SK-N-SH treated with all-trans-retinoic acid at 6 μM for 48 hours (cell line): ENCODE measurements at regions not wholly inside any gene's neighbourhood (a gene's known extent, or its start where the extent isn't known, plus 50 kb on each side); places are given as distances from the start of the nearest gene placed in this dataset.

Experiments
- ATAC-seq: fragments of 200-7000 bp; cut with Tn5 transposase; 3 replicates; pipeline ENCODE4 v1.9.1; 2020; ENCODE audit warnings: mild to moderate bottlenecking, moderate library complexity
- ARNTL ChIP-seq: fragments of 450-650 bp; formaldehyde crosslinking; IDR thresholded peaks from 2 replicates; pipeline ENCODE4 v1.5.0; 2020; ENCODE audit warnings: low read depth, mild to moderate bottlenecking, moderate library complexity, borderline replicate concordance
- CSDC2 ChIP-seq: fragments of 250-450 bp; sonication (Bioruptor Pico); IDR thresholded peaks from 2 replicates; pipeline ENCODE4 v1.5.0; 2020; ENCODE audit warnings: mild to moderate bottlenecking, moderate library complexity
- CSRNP3 ChIP-seq: fragments of 250-450 bp; sonication (Bioruptor Pico); IDR thresholded peaks from 2 replicates; pipeline ENCODE4 v1.5.1; 2021; ENCODE audit warnings: mild to moderate bottlenecking, moderate library complexity
- GLIS3 ChIP-seq: fragments of 250-450 bp; sonication (Bioruptor Pico); IDR thresholded peaks from 2 replicates; pipeline ENCODE4 v1.5.0; 2020; ENCODE audit warnings: mild to moderate bottlenecking, moderate library complexity
- ISL1 ChIP-seq: fragments of 250-450 bp; sonication (Bioruptor Pico); IDR thresholded peaks from 2 replicates; pipeline ENCODE4 v2.1.2; 2022; ENCODE audit warnings: mild to moderate bottlenecking, moderate library complexity
- OSR1 ChIP-seq: fragments of 250-450 bp; sonication (Bioruptor Pico); IDR thresholded peaks from 2 replicates; pipeline ENCODE4 v1.8.0; 2022; ENCODE audit warnings: moderate library complexity, mild to moderate bottlenecking, inconsistent platforms
- PPARA ChIP-seq: fragments of 250-450 bp; sonication (Bioruptor Pico); IDR thresholded peaks from 2 replicates; pipeline ENCODE4 v1.5.0; 2020; ENCODE audit warnings: mild to moderate bottlenecking, borderline replicate concordance
- RARB ChIP-seq: fragments of 250-450 bp; sonication (Bioruptor Pico); IDR thresholded peaks from 2 replicates; pipeline ENCODE4 v1.8.0; 2021; ENCODE audit warnings: mild to moderate bottlenecking, moderate library complexity
- SNAI2 ChIP-seq: fragments of 250-450 bp; sonication (Bioruptor Pico); IDR thresholded peaks from 2 replicates; pipeline ENCODE4 v1.5.0; 2020; ENCODE audit warnings: mild to moderate bottlenecking, moderate library complexity
- TCF4 ChIP-seq: fragments of 250-450 bp; sonication (Bioruptor Pico); IDR thresholded peaks from 2 replicates; pipeline ENCODE4 v1.8.0; 2021; ENCODE audit warnings: mild to moderate bottlenecking, moderate library complexity, borderline replicate concordance
- TOX ChIP-seq: fragments of 250-450 bp; sonication (Bioruptor Pico); IDR thresholded peaks from 2 replicates; pipeline ENCODE4 v1.8.0; 2021; ENCODE audit warnings: mild to moderate bottlenecking, moderate library complexity, borderline replicate concordance
- TSHZ2 ChIP-seq: fragments of 250-450 bp; sonication (Bioruptor Pico); IDR thresholded peaks from 2 replicates; pipeline ENCODE4 v1.5.0; 2020; ENCODE audit warnings: mild to moderate bottlenecking, moderate library complexity
- ZC3H10 ChIP-seq: fragments of 250-450 bp; sonication (Bioruptor Pico); IDR thresholded peaks from 2 replicates; pipeline ENCODE4 v1.5.1; 2021; ENCODE audit warnings: mild to moderate bottlenecking, moderate library complexity
- ZFP3 ChIP-seq: fragments of 250-450 bp; sonication (Bioruptor Pico); IDR thresholded peaks from 2 replicates; pipeline ENCODE4 v1.5.0; 2020; ENCODE audit warnings: mild to moderate bottlenecking, moderate library complexity
- ZNF565 ChIP-seq: fragments of 450-650 bp; formaldehyde crosslinking; conservative IDR thresholded peaks from 2 replicates; pipeline ENCODE4 v1.5.0; 2020; ENCODE audit warnings: low read depth, mild to moderate bottlenecking, moderate library complexity
- ZNF70 ChIP-seq: fragments of 450-650 bp; formaldehyde crosslinking; IDR thresholded peaks from 2 replicates; pipeline ENCODE4 v1.5.0; 2020; ENCODE audit warnings: mild to moderate bottlenecking, moderate library complexity
- ZNF8 ChIP-seq: fragments of 450-650 bp; formaldehyde crosslinking; IDR thresholded peaks from 2 replicates; pipeline ENCODE4 v1.5.0; 2020; ENCODE audit warnings: mild to moderate bottlenecking, moderate library complexity
- TF ChIP-seq, protein P1 (sequence below): fragments of 250-450 bp; sonication (Bioruptor Pico); IDR thresholded peaks from 2 replicates; pipeline ENCODE4 v1.5.1; 2020; ENCODE audit warnings: low read depth, mild to moderate bottlenecking, moderate library complexity
- TF ChIP-seq, protein P2 (sequence below): fragments of 250-450 bp; sonication (Bioruptor Pico); IDR thresholded peaks from 2 replicates; pipeline ENCODE4 v1.8.0; 2020; ENCODE audit warnings: mild to moderate bottlenecking, moderate library complexity, borderline replicate concordance
- TF ChIP-seq, protein P3 (sequence below): fragments of 250-450 bp; sonication (Bioruptor Pico); IDR thresholded peaks from 2 replicates; pipeline ENCODE4 v1.8.0; 2021; ENCODE audit warnings: low read depth, mild to moderate bottlenecking, moderate library complexity, borderline replicate concordance

- no peak for ATAC-seq
- no peak for TF ChIP-seq CSRNP3 (CRISPR knock-in tag)
- TF ChIP-seq, protein P1, sequence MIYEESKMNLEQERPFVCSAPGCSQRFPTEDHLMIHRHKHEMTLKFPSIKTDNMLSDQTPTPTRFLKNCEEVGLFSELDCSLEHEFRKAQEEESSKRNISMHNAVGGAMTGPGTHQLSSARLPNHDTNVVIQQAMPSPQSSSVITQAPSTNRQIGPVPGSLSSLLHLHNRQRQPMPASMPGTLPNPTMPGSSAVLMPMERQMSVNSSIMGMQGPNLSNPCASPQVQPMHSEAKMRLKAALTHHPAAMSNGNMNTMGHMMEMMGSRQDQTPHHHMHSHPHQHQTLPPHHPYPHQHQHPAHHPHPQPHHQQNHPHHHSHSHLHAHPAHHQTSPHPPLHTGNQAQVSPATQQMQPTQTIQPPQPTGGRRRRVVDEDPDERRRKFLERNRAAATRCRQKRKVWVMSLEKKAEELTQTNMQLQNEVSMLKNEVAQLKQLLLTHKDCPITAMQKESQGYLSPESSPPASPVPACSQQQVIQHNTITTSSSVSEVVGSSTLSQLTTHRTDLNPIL (CRISPR knock-in tag), result no peak
- no peak for TF ChIP-seq TCF4 (CRISPR knock-in tag)
- no peak for TF ChIP-seq ISL1 (CRISPR knock-in tag)
- TF ChIP-seq CSDC2 (CRISPR knock-in tag), result no peak
- no peak for TF ChIP-seq ZNF8 (CRISPR knock-in tag)
- no peak for TF ChIP-seq GLIS3 (CRISPR knock-in tag)
- no peak for TF ChIP-seq ZFP3 (CRISPR knock-in tag)
- TF ChIP-seq ZNF565 (CRISPR knock-in tag), result no peak
- no peak for TF ChIP-seq TSHZ2
- TF ChIP-seq ZNF70 (CRISPR knock-in tag), result no peak
- TF ChIP-seq, protein P2, sequence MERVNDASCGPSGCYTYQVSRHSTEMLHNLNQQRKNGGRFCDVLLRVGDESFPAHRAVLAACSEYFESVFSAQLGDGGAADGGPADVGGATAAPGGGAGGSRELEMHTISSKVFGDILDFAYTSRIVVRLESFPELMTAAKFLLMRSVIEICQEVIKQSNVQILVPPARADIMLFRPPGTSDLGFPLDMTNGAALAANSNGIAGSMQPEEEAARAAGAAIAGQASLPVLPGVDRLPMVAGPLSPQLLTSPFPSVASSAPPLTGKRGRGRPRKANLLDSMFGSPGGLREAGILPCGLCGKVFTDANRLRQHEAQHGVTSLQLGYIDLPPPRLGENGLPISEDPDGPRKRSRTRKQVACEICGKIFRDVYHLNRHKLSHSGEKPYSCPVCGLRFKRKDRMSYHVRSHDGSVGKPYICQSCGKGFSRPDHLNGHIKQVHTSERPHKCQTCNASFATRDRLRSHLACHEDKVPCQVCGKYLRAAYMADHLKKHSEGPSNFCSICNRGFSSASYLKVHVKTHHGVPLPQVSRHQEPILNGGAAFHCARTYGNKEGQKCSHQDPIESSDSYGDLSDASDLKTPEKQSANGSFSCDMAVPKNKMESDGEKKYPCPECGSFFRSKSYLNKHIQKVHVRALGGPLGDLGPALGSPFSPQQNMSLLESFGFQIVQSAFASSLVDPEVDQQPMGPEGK (CRISPR knock-in tag), result no peak
- TF ChIP-seq TOX (CRISPR knock-in tag), result no peak
- TF ChIP-seq OSR1 (CRISPR knock-in tag), result no peak
- no peak for TF ChIP-seq PPARA
- TF ChIP-seq RARB, result no peak
- TF ChIP-seq SNAI2 (CRISPR knock-in tag), result no peak
- TF ChIP-seq ARNTL (CRISPR knock-in tag), result no peak
- TF ChIP-seq, protein P3, sequence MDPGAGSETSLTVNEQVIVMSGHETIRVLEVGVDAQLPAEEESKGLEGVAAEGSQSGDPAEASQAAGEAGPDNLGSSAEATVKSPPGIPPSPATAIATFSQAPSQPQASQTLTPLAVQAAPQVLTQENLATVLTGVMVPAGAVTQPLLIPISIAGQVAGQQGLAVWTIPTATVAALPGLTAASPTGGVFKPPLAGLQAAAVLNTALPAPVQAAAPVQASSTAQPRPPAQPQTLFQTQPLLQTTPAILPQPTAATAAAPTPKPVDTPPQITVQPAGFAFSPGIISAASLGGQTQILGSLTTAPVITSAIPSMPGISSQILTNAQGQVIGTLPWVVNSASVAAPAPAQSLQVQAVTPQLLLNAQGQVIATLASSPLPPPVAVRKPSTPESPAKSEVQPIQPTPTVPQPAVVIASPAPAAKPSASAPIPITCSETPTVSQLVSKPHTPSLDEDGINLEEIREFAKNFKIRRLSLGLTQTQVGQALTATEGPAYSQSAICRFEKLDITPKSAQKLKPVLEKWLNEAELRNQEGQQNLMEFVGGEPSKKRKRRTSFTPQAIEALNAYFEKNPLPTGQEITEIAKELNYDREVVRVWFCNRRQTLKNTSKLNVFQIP (CRISPR knock-in tag), result no peak
Observed at GRCh38 chr2:235247001-235247400, 246.8 kb upstream of the AGAP1 start.

- ATAC-seq, result no peak
- TF ChIP-seq, protein P2 (CRISPR knock-in tag), result no peak
- TF ChIP-seq ZNF565 (CRISPR knock-in tag), result no peak
- no peak for TF ChIP-seq ARNTL (CRISPR knock-in tag)
- TF ChIP-seq ZC3H10 (CRISPR knock-in tag), result no peak
- TF ChIP-seq GLIS3 (CRISPR knock-in tag), result no peak
- no peak for TF ChIP-seq TOX (CRISPR knock-in tag)
- TF ChIP-seq ZFP3 (CRISPR knock-in tag), result no peak
- TF ChIP-seq, protein P3 (CRISPR knock-in tag), result no peak
Observed at GRCh38 chr2:235255693-235256092, 238.2 kb upstream of the AGAP1 start.
